GM18498 (cell line): ENCODE measurements at regions not wholly inside any gene's neighbourhood (a gene's known extent, or its start where the extent isn't known, plus 50 kb on each side); places are given as distances from the start of the nearest gene placed in this dataset.
"Not testable (repeated sequence)": the region's sequence is repeated elsewhere in the genome, so short reads cannot be mapped to it uniquely, and the experiment has no call there.

Experiments
- ATAC-seq: cut with Tn5 transposase; IDR thresholded peaks from one replicate; pipeline ENCODE4 v1.9.1; 2021; ENCODE audit warnings: mild to moderate bottlenecking, moderate library complexity; ENCODE audit not compliant: unreplicated experiment

GRCh38 chr6:6810727-6811126 lies 222.2 kb downstream of the LY86 start:
- peak; percentile 74 for ATAC-seq

- ATAC-seq, result no peak
These were observed 222.8 kb downstream of the LY86 start for GRCh38 chr6:6811128-6812009.

GRCh38 chr6:6812427-6812826 lies 223.9 kb downstream of the LY86 start:
- no peak for ATAC-seq

- no peak for ATAC-seq
These were observed 227.2 kb downstream of the LY86 start for GRCh38 chr6:6815732-6816131.

GRCh38 chr6:6816716-6817115 lies 228.2 kb downstream of the LY86 start:
- ATAC-seq, result no peak

GRCh38 chr6:6818078-6818639 lies 229.6 kb downstream of the LY86 start:
- ATAC-seq, result no peak

- ATAC-seq, result no peak
These were observed 232.2 kb downstream of the LY86 start for GRCh38 chr6:6820641-6821238.

GRCh38 chr6:6821639-6822261 lies 233.2 kb downstream of the LY86 start:
- ATAC-seq, result no peak

GRCh38 chr6:6823030-6823429 lies 234.5 kb downstream of the LY86 start:
- no peak for ATAC-seq

- no peak for ATAC-seq
These were observed 235.2 kb downstream of the LY86 start for GRCh38 chr6:6823568-6824224.

- no peak for ATAC-seq
These were observed 235.9 kb downstream of the LY86 start for GRCh38 chr6:6824381-6824780.

- ATAC-seq, result no peak
These were observed 236.8 kb downstream of the LY86 start for GRCh38 chr6:6825193-6825784.

- peak; percentile 96 for ATAC-seq
These were observed 237.8 kb downstream of the LY86 start for GRCh38 chr6:6826095-6826901.

GRCh38 chr6:6826961-6827360 lies 238.4 kb downstream of the LY86 start:
- no peak for ATAC-seq

GRCh38 chr6:6829872-6830685 lies 241.6 kb downstream of the LY86 start:
- ATAC-seq, result no peak

GRCh38 chr6:6830686-6831063 lies 242.2 kb downstream of the LY86 start:
- ATAC-seq, result not testable (repeated sequence)

GRCh38 chr6:6832439-6832838 lies 243.9 kb downstream of the LY86 start:
- no peak for ATAC-seq

GRCh38 chr6:6834356-6835222 lies 246.1 kb downstream of the LY86 start:
- ATAC-seq, result no peak
